Memory B cell (primary cell): ENCODE measurements at regions not wholly inside any gene's neighbourhood (a gene's known extent, or its start where the extent isn't known, plus 50 kb on each side); places are given as distances from the start of the nearest gene placed in this dataset.
"Not testable (repeated sequence)": the region's sequence is repeated elsewhere in the genome, so short reads cannot be mapped to it uniquely, and the experiment has no call there.

Experiments used
- ATAC-seq: fragments of 150-1000 bp; cut with Tn5 transposase; 2 replicates; pipeline ENCODE4 v1.10.0; 2021; ENCODE audit warnings: low read depth, mild to moderate bottlenecking, moderate library complexity
- DNase-seq, 2 donors: peaks; one replicate each; pipeline ENCODE4 v3.0.0; 2022; ENCODE audit warnings: low spot score in 2 of 2
- H3K27ac Mint-ChIP-seq: one replicate; pipeline ENCODE4 v1.8.0; 2022; ENCODE audit warnings: mild to moderate bottlenecking, moderate library complexity, mixed read lengths
- H3K27me3 Mint-ChIP-seq: one replicate; pipeline ENCODE4 v1.8.0; 2022; ENCODE audit warnings: mixed read lengths
- H3K36me3 Mint-ChIP-seq: one replicate; pipeline ENCODE4 v1.8.0; 2022; ENCODE audit warnings: mild to moderate bottlenecking, mixed read lengths
- H3K4me1 Mint-ChIP-seq: one replicate; pipeline ENCODE4 v1.8.0; 2022; ENCODE audit warnings: mixed read lengths
- H3K4me3 Mint-ChIP-seq: one replicate; pipeline ENCODE4 v1.8.0; 2022; ENCODE audit warnings: mild to moderate bottlenecking, moderate library complexity, mixed read lengths
- H3K9me3 Mint-ChIP-seq: one replicate; pipeline ENCODE4 v1.8.0; 2022; ENCODE audit warnings: mixed read lengths

DNA sequence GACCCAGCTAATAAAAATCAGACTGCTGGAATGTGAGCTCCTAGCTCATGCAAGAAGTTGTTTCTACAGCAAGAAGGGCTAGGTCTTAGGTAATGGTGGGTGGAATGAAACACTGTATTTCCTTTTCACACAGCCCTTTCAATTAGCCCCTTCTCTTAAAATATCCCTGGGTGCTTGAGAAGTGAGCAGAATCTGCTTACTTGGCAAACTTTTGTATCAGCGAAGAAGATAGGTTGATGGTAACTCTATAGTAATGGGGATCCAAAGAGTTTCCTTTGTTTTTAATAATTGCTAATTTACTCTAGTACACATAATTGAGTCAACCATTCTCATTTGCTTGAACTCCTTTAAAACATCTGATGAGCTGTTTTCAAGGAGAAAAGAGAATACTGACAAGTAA is 100.6 kb upstream of the FSCB start:
- ATAC-seq, result no peak
- Mint-ChIP-seq H3K36me3 (no peaks in the 10 kb centered on the region), H3K4me3 (no peak overlapping the region), H3K4me1 (no peaks in the 10 kb centered on the region), H3K9me3 (no peaks in the 10 kb centered on the region), H3K27me3 (no peaks in the 10 kb centered on the region), H3K27ac (no peak overlapping the region)
- DNase-seq, result no peak

GRCh38 chr14:44606576-44606975 is 99.5 kb upstream of the FSCB start:
- Mint-ChIP-seq H3K27ac (no peak overlapping the region), H3K27me3 (no peaks in the 10 kb centered on the region), H3K36me3 (no peaks in the 10 kb centered on the region), H3K4me1 (no peaks in the 10 kb centered on the region), H3K9me3 (no peaks in the 10 kb centered on the region), H3K4me3 (no peak overlapping the region)
- DNase-seq (no peak), ATAC-seq (no peak)

GRCh38 chr14:44601266-44601665 is 94.2 kb upstream of the FSCB start:
- not testable (repeated sequence) for H3K9me3 Mint-ChIP-seq, H3K27ac Mint-ChIP-seq

GRCh38 chr14:44589180-44589579 is 82.1 kb upstream of the FSCB start:
- DNase-seq (no peak), ATAC-seq (no peak)
- Mint-ChIP-seq H3K27ac (no peak overlapping the region), H3K4me1 (no peaks in the 10 kb centered on the region), H3K36me3 (no peaks in the 10 kb centered on the region), H3K9me3 (peaks cover 2% of the 10 kb centered on the region), H3K4me3 (no peak overlapping the region), H3K27me3 (no peaks in the 10 kb centered on the region)

More at GRCh38 chr14:44601266-44601665, 94.2 kb upstream of the FSCB start:
- H3K27me3 Mint-ChIP-seq, H3K4me1 Mint-ChIP-seq, DNase-seq, ATAC-seq, H3K36me3 Mint-ChIP-seq, H3K4me3 Mint-ChIP-seq: not testable (repeated sequence)

- Mint-ChIP-seq H3K36me3 (no peaks in the 10 kb centered on the region), H3K9me3 (peaks cover 2% of the 10 kb centered on the region), H3K4me3 (no peak overlapping the region), H3K4me1 (no peaks in the 10 kb centered on the region), H3K27me3 (no peaks in the 10 kb centered on the region), H3K27ac (no peak overlapping the region)
- DNase-seq (no peak), ATAC-seq (no peak)
Measured at GRCh38 chr14:44586910-44587309, 79.8 kb upstream of the FSCB start.

- H3K4me3 Mint-ChIP-seq, result no peak overlapping the region
- H3K9me3 Mint-ChIP-seq, result peaks cover 4% of the 10 kb centered on the region
- H3K4me1 Mint-ChIP-seq, result no peaks in the 10 kb centered on the region
- no peak for DNase-seq
- no peaks in the 10 kb centered on the region for H3K36me3 Mint-ChIP-seq
- no peak for ATAC-seq
- H3K27me3 Mint-ChIP-seq, result no peaks in the 10 kb centered on the region
- H3K27ac Mint-ChIP-seq, result no peak overlapping the region
Measured at GRCh38 chr14:44576356-44576755, 69.3 kb upstream of the FSCB start.

DNA sequence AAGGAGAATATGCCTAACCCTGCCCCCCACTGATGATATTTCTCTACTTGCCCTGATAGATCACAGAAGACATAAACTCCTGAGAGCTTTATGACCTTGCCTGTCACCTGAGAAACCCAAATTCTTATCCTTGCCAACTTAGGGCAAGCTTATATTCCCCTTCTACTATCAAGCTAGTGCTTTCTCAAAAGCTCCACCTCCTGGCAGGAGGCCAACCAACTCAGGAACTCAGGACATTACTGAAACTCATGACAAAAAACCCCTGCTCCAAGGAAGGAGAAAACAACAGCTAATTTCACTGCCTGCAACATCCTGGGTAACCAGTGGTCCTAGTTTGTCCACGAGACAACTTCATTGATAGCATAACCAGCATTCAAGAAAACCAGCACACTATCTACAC is 60.9 kb upstream of the FSCB start:
- peaks cover 7% of the 10 kb centered on the region for H3K9me3 Mint-ChIP-seq
- ATAC-seq, result no peak
- H3K27me3 Mint-ChIP-seq, result no peaks in the 10 kb centered on the region
- H3K27ac Mint-ChIP-seq, result no peak overlapping the region
- H3K4me1 Mint-ChIP-seq, result no peaks in the 10 kb centered on the region
- DNase-seq, result no peak
- no peaks in the 10 kb centered on the region for H3K36me3 Mint-ChIP-seq
- H3K4me3 Mint-ChIP-seq, result no peak overlapping the region

GRCh38 chr14:44565968-44566367 is 58.9 kb upstream of the FSCB start:
- no peak overlapping the region for H3K4me3 Mint-ChIP-seq
- H3K27me3 Mint-ChIP-seq, result no peaks in the 10 kb centered on the region
- no peak for ATAC-seq
- no peak for DNase-seq
- no peaks in the 10 kb centered on the region for H3K36me3 Mint-ChIP-seq
- no peaks in the 10 kb centered on the region for H3K4me1 Mint-ChIP-seq
- H3K9me3 Mint-ChIP-seq, result peaks cover 7% of the 10 kb centered on the region
- H3K27ac Mint-ChIP-seq, result no peak overlapping the region

- Mint-ChIP-seq H3K4me3 (no peak overlapping the region), H3K36me3 (no peaks in the 10 kb centered on the region), H3K27me3 (no peaks in the 10 kb centered on the region), H3K9me3 (peaks cover 5% of the 10 kb centered on the region), H3K27ac (no peak overlapping the region), H3K4me1 (no peaks in the 10 kb centered on the region)
- ATAC-seq, result no peak
- DNase-seq, result no peak
Measured at GRCh38 chr14:44564908-44565307, 57.8 kb upstream of the FSCB start.
